ENCODE measurements at regions not wholly inside any gene's neighbourhood (a gene's known extent, or its start where the extent isn't known, plus 50 kb on each side); places are given as distances from the start of the nearest gene placed in this dataset.
"Not testable (repeated sequence)": the region's sequence is repeated elsewhere in the genome, so short reads cannot be mapped to it uniquely, and the experiment has no call there.

- no peak for DNase-seq
- no peak for ATAC-seq
- intact Hi-C loops (cut with DNase I, micrococcal nuclease), result no loop called here
Measured at GRCh38 chr6:8192067-8192466, 89.7 kb upstream of the EEF1E1 start.

GRCh38 chr6:8191629-8192028, 89.3 kb upstream of the EEF1E1 start:
- DNase-seq, result no peak
- ATAC-seq, result no peak
- intact Hi-C loops (cut with DNase I, micrococcal nuclease), result no loop called here

- DNase-seq, result no peak
- intact Hi-C loops (cut with DNase I, micrococcal nuclease), result no loop called here
- no peak for ATAC-seq
Measured at GRCh38 chr6:8187209-8187608, 84.9 kb upstream of the EEF1E1 start.

- ATAC-seq, result no peak
- DNase-seq, result no peak
- intact Hi-C loops (cut with DNase I, micrococcal nuclease), result no loop called here
Measured at GRCh38 chr6:8182902-8183665, 80.7 kb upstream of the EEF1E1 start.

GRCh38 chr6:8181951-8182845, 79.8 kb upstream of the EEF1E1 start:
- no peak for ATAC-seq
- intact Hi-C loops (cut with DNase I, micrococcal nuclease), result no loop called here
- no peak for DNase-seq

GRCh38 chr6:8181160-8181881, 79.0 kb upstream of the EEF1E1 start:
- intact Hi-C loops (cut with DNase I, micrococcal nuclease), result no loop called here
- DNase-seq (no peak), ATAC-seq (no peak)

GRCh38 chr6:8180327-8181159, 78.2 kb upstream of the EEF1E1 start:
- ATAC-seq (no peak), DNase-seq (no peak)
- intact Hi-C loops (cut with DNase I, micrococcal nuclease), result no loop called here

GRCh38 chr6:8177721-8178120, 75.4 kb upstream of the EEF1E1 start:
- intact Hi-C loops (cut with DNase I, micrococcal nuclease), result no loop called here
- ATAC-seq, result no peak
- no peak for DNase-seq

GRCh38 chr6:8175046-8175777, 72.9 kb upstream of the EEF1E1 start:
- ATAC-seq (no peak), DNase-seq (no peak)
- intact Hi-C loops (cut with DNase I, micrococcal nuclease), result no loop called here

GRCh38 chr6:8174571-8174970, 72.2 kb upstream of the EEF1E1 start:
- ATAC-seq (no peak), DNase-seq (no peak)
- intact Hi-C loops (cut with DNase I, micrococcal nuclease), result no loop called here

GRCh38 chr6:8172530-8172929, 70.2 kb upstream of the EEF1E1 start:
- intact Hi-C loops (cut with DNase I, micrococcal nuclease), result no loop called here
- no peak for ATAC-seq

GRCh38 chr6:8170754-8171153, 68.4 kb upstream of the EEF1E1 start:
- ATAC-seq (no peak), DNase-seq (no peak)
- intact Hi-C loops (cut with DNase I, micrococcal nuclease), result no loop called here

More at GRCh38 chr6:8172530-8172929, 70.2 kb upstream of the EEF1E1 start:
- no peak for DNase-seq

- DNase-seq, result no peak
- intact Hi-C loops (cut with DNase I, micrococcal nuclease), result no loop called here
- ATAC-seq, result no peak
Measured at GRCh38 chr6:8170245-8170644, 67.9 kb upstream of the EEF1E1 start.

- DNase-seq, result no peak
- intact Hi-C loops (cut with DNase I, micrococcal nuclease), result no loop called here
- ATAC-seq, result no peak
Measured at GRCh38 chr6:8166156-8166555, 63.8 kb upstream of the EEF1E1 start.

- DNase-seq; ATAC-seq; intact Hi-C loops (cut with DNase I, micrococcal nuclease): not testable (repeated sequence)
Measured at GRCh38 chr6:8165008-8165407, 62.7 kb upstream of the EEF1E1 start.

GRCh38 chr6:8164281-8164680, 61.9 kb upstream of the EEF1E1 start:
- ATAC-seq; DNase-seq; intact Hi-C loops (cut with DNase I, micrococcal nuclease): not testable (repeated sequence)

- intact Hi-C loops (cut with DNase I, micrococcal nuclease), result no loop called here
- DNase-seq (no peak), ATAC-seq (no peak)
Measured at GRCh38 chr6:8159966-8160365, 57.6 kb upstream of the EEF1E1 start.

- DNase-seq (peak in 1 of 2 donors; percentile 6), ATAC-seq (peak; percentile 98)
Measured at GRCh38 chr6:8157839-8158238, 55.5 kb upstream of the EEF1E1 start.

More at GRCh38 chr6:8157839-8158238, 55.5 kb upstream of the EEF1E1 start:
- intact Hi-C loops (cut with DNase I, micrococcal nuclease), result no loop called here

Measured in left colon (tissue), 2 donors.